ENCODE measurements at regions not wholly inside any gene's neighbourhood (a gene's known extent, or its start where the extent isn't known, plus 50 kb on each side); places are given as distances from the start of the nearest gene placed in this dataset.

- DNase-seq, result no peak
Measured at GRCh38 chr15:68871507-68871906, 50.8 kb upstream of the ANP32A start.

GRCh38 chr15:68874788-68875187 is 54.1 kb upstream of the ANP32A start:
- DNase-seq, result no peak

GRCh38 chr15:68875377-68876116 is 54.8 kb upstream of the SPESP1 start:
- DNase-seq, result peak; percentile 85 to 93

- DNase-seq, result no peak
Measured at GRCh38 chr15:68877626-68878025, 52.7 kb upstream of the SPESP1 start.

- DNase-seq, result no peak
Measured at GRCh38 chr15:68880382-68880781, 49.9 kb upstream of the SPESP1 start.
